ENCODE measurements at regions not wholly inside any gene's neighbourhood (a gene's known extent, or its start where the extent isn't known, plus 50 kb on each side); places are given as distances from the start of the nearest gene placed in this dataset.

- TF ChIP-seq FOXA1 (IDR thresholded peaks at IDR 0.05) (no peak), CTCF (IDR thresholded peaks at IDR 0.05; ENCODE audit: low read depth, low read length, missing input control) (no peak), REST (IDR thresholded peaks at IDR 0.05) (no peak), GABPA (IDR thresholded peaks at IDR 0.05 in 1 of 2, conservative IDR thresholded peaks at IDR 0.05 in 1 of 2) (no peak), MAX (IDR thresholded peaks at IDR 0.05) (no peak), JUND (IDR thresholded peaks at IDR 0.05) (no peak), ATF3 (IDR thresholded peaks at IDR 0.05) (no peak), SP1 (IDR thresholded peaks at IDR 0.05) (no peak), RXRA (IDR thresholded peaks at IDR 0.05) (no peak), RAD21 (IDR thresholded peaks at IDR 0.05) (no peak)
Observed at GRCh38 chr6:27065183-27065582, 182.3 kb upstream of the PRSS16 start.
